H9 (cell line): ENCODE measurements at regions not wholly inside any gene's neighbourhood (a gene's known extent, or its start where the extent isn't known, plus 50 kb on each side); places are given as distances from the start of the nearest gene placed in this dataset.

Source experiments
- DNase-seq: peaks from one replicate; pipeline ENCODE4 v3.0.0-alpha.2; 2017
- H2AFZ ChIP-seq: one replicate; pipeline ENCODE4 v1.6.1; 2013; ENCODE audit warnings: mild to moderate bottlenecking, low read length, control low read depth, moderate library complexity
- H2AK5ac ChIP-seq: 2 replicates; pipeline ENCODE4 v1.6.1; 2013; ENCODE audit warnings: low read length, control low read depth, mixed read lengths; ENCODE audit not compliant: insufficient read length
- H2BK120ac ChIP-seq: one replicate; pipeline ENCODE4 v1.6.1; 2013; ENCODE audit warnings: low read depth, mild to moderate bottlenecking, low read length, control low read depth, inconsistent platforms; ENCODE audit not compliant: poor library complexity, severe bottlenecking
- H2BK12ac ChIP-seq: 2 replicates; pipeline ENCODE4 v1.6.1; 2013; ENCODE audit warnings: low read length, control low read depth, mixed read lengths, low read depth; ENCODE audit not compliant: insufficient read length
- H2BK15ac ChIP-seq: 2 replicates; pipeline ENCODE4 v1.6.1; 2013; ENCODE audit warnings: low read depth, low read length, control low read depth
- H2BK20ac ChIP-seq: one replicate; pipeline ENCODE4 v1.6.1; 2013; ENCODE audit warnings: low read depth, mild to moderate bottlenecking, low read length, control low read depth, inconsistent platforms; ENCODE audit not compliant: poor library complexity, severe bottlenecking
- H2BK5ac ChIP-seq: 2 replicates; pipeline ENCODE4 v1.6.1; 2013; ENCODE audit warnings: low read length, control low read depth, mixed read lengths; ENCODE audit not compliant: insufficient read length
- H3K14ac ChIP-seq: 2 replicates; pipeline ENCODE4 v1.6.1; 2013; ENCODE audit warnings: low read length, control low read depth; ENCODE audit not compliant: insufficient read depth
- H3K18ac ChIP-seq: 2 replicates; pipeline ENCODE4 v1.6.1; 2013; ENCODE audit warnings: low read depth, mild to moderate bottlenecking, mixed read lengths, low read length, control low read depth; ENCODE audit not compliant: insufficient read length
- H3K23ac ChIP-seq: 2 replicates; pipeline ENCODE4 v1.6.1; 2013; ENCODE audit warnings: low read length, control low read depth, mixed read lengths, low read depth; ENCODE audit not compliant: insufficient read length
- H3K23me2 ChIP-seq: 2 replicates; pipeline ENCODE4 v1.6.1; 2013; ENCODE audit warnings: low read depth, mild to moderate bottlenecking, mixed read lengths, low read length, control low read depth; ENCODE audit not compliant: insufficient read length, poor library complexity, severe bottlenecking
- H3K27ac ChIP-seq: 2 replicates; pipeline ENCODE4 v1.5.1; 2013; ENCODE audit warnings: low read length, control low read depth, mixed read lengths, low read depth; ENCODE audit not compliant: insufficient read length
- H3K27me3 ChIP-seq: 2 replicates; pipeline ENCODE4 v1.6.1; 2013; ENCODE audit warnings: low read length, control low read depth, inconsistent platforms; ENCODE audit not compliant: insufficient read depth
- H3K4ac ChIP-seq: 2 replicates; pipeline ENCODE4 v1.6.1; 2013; ENCODE audit warnings: low read depth, mild to moderate bottlenecking, control low read depth, inconsistent platforms, low read length, moderate library complexity
- H3K4me1 ChIP-seq: 2 replicates; pipeline ENCODE4 v1.6.1; 2013; ENCODE audit warnings: low read length, control low read depth, inconsistent platforms; ENCODE audit not compliant: insufficient read depth
- H3K4me2 ChIP-seq: 2 replicates; pipeline ENCODE4 v1.6.1; 2013; ENCODE audit warnings: low read length, control low read depth, mixed read lengths; ENCODE audit not compliant: insufficient read length, insufficient read depth
- H3K56ac ChIP-seq: 2 replicates; pipeline ENCODE4 v1.6.1; 2013; ENCODE audit warnings: low read depth, mild to moderate bottlenecking, mixed read lengths, low read length, control low read depth; ENCODE audit not compliant: insufficient read length
- H3K79me1 ChIP-seq: 2 replicates; pipeline ENCODE4 v1.6.1; 2013; ENCODE audit warnings: low read depth, mild to moderate bottlenecking, moderate library complexity, low read length, control low read depth, inconsistent platforms; ENCODE audit not compliant: insufficient read depth, poor library complexity, severe bottlenecking
- H3K79me2 ChIP-seq: 2 replicates; pipeline ENCODE4 v1.6.1; 2013; ENCODE audit warnings: low read length, control low read depth, inconsistent platforms; ENCODE audit not compliant: insufficient read depth
- H3K9ac ChIP-seq: 2 replicates; pipeline ENCODE4 v1.6.1; 2013; ENCODE audit warnings: low read length, control low read depth, mixed read lengths; ENCODE audit not compliant: insufficient read length; ENCODE audit errors: extremely low read depth
- H3K9me3 ChIP-seq: one replicate; pipeline ENCODE4 v1.6.1; 2013; ENCODE audit warnings: low read depth, low read length, inconsistent platforms; ENCODE audit not compliant: control insufficient read depth
- H3T11ph ChIP-seq: one replicate; pipeline ENCODE4 v1.6.1; 2013; ENCODE audit warnings: mild to moderate bottlenecking, low read length, control low read depth, inconsistent platforms
- H4K20me1 ChIP-seq: one replicate; pipeline ENCODE4 v1.6.1; 2013; ENCODE audit not compliant: control insufficient read depth, insufficient read length, insufficient read depth
- H4K5ac ChIP-seq: 2 replicates; pipeline ENCODE4 v1.6.1; 2013; ENCODE audit warnings: low read depth, mild to moderate bottlenecking, mixed read lengths, low read length, control low read depth; ENCODE audit not compliant: insufficient read length
- H4K8ac ChIP-seq: replicated peaks from 2 replicates; pipeline ENCODE4 v1.6.1; 2013; ENCODE audit warnings: low read length, control low read depth, mixed read lengths, low read depth; ENCODE audit not compliant: insufficient read length
- H4K91ac ChIP-seq: 2 replicates; pipeline ENCODE4 v1.6.1; 2013; ENCODE audit warnings: low read depth, mild to moderate bottlenecking, moderate library complexity, mixed read lengths, low read length, control low read depth; ENCODE audit not compliant: insufficient read length
- H3K27ac Mint-ChIP-seq, 3 experiments: 2 replicates in 2 of 3; 3 replicates in 1 of 3; pipeline ENCODE4 v1.8.0; 2020 to 2021; ENCODE audit warnings: mixed read lengths in 3 of 3, mild to moderate bottlenecking in 1 of 3, moderate library complexity in 1 of 3
- H3K27me3 Mint-ChIP-seq: 2 replicates; pipeline ENCODE4 v1.8.0; 2021; ENCODE audit warnings: low read depth, mild to moderate bottlenecking, moderate library complexity, mixed read lengths
- H3K36me3 Mint-ChIP-seq, 3 experiments: 2 replicates in 2 of 3; 3 replicates in 1 of 3; pipeline ENCODE4 v1.8.0; 2020 to 2021; ENCODE audit warnings: low read depth in 3 of 3, mixed read lengths in 3 of 3; ENCODE audit not compliant: insufficient read depth in 1 of 3
- H3K4me1 Mint-ChIP-seq, 2 experiments: 2 replicates each; pipeline ENCODE4 v1.8.0; 2020; ENCODE audit warnings: mixed read lengths in 2 of 2
- H3K4me3 Mint-ChIP-seq, 2 experiments: 2 replicates in 1 of 2; 3 replicates in 1 of 2; pipeline ENCODE4 v1.8.0; 2020 to 2021; ENCODE audit warnings: mild to moderate bottlenecking in 2 of 2, mixed read lengths in 2 of 2, moderate library complexity in 1 of 2
- H3K9me3 Mint-ChIP-seq, 2 experiments: 2 replicates in 1 of 2; 3 replicates in 1 of 2; pipeline ENCODE4 v1.8.0; 2020; ENCODE audit warnings: mild to moderate bottlenecking in 2 of 2, mixed read lengths in 2 of 2, moderate library complexity in 1 of 2
- CTCF ChIP-seq: fragments of 200-600 bp; sonication (generic); conservative IDR thresholded peaks from 3 replicates; pipeline ENCODE4 v1.8.0; 2021; ENCODE audit warnings: antibody characterized with exemption, mild to moderate bottlenecking
- WGBS: extraction: QIAGEN DNeasy Blood & Tissue Kit; methylation state at CpG from one replicate; pipeline ENCODE4 v1.1.7; 2013; ENCODE audit warnings: missing lambda C conversion rate, low lambda C conversion rate, mixed read lengths; ENCODE audit not compliant: insufficient read length; ENCODE audit errors: extremely low coverage; 5-methylcytosine and 5-hydroxymethylcytosine counted together

GRCh38 chr3:154729741-154730140 is 299.8 kb upstream of the GPR149 start:
- TF ChIP-seq CTCF = no peak
- Histone ChIP-seq H3K23ac (no peak overlapping the region), H4K20me1 (no peaks in the 10 kb centered on the region), H3K9me3 (no peaks in the 10 kb centered on the region), H4K8ac (no peak overlapping the region), H2BK12ac (no peak overlapping the region), H3K27me3 (no peaks in the 10 kb centered on the region), H3K23me2 (no peaks in the 10 kb centered on the region), H4K91ac (no peak overlapping the region), H2BK120ac (no peak overlapping the region), H3K4me1 (no peaks in the 10 kb centered on the region), H3K27ac (no peak overlapping the region), H3K4ac (no peak overlapping the region), H3K14ac (no peak overlapping the region), H3K18ac (no peak overlapping the region), H3K79me2 (no peaks in the 10 kb centered on the region), H3K9ac (no peak overlapping the region), H3K56ac (no peak overlapping the region), H2AK5ac (no peak overlapping the region), H3T11ph (no peak overlapping the region), H4K5ac (no peak overlapping the region), H3K4me2 (no peak overlapping the region), H2BK5ac (no peak overlapping the region), H3K79me1 (no peaks in the 10 kb centered on the region), H2BK20ac (no peak overlapping the region), H2AFZ (no peak overlapping the region), H2BK15ac (no peak overlapping the region)
- no peaks in the 10 kb centered on the region for H3K9me3 Mint-ChIP-seq
- H3K4me3 Mint-ChIP-seq = no peak overlapping the region
- H3K4me1 Mint-ChIP-seq = no peaks in the 10 kb centered on the region
- H3K27ac Mint-ChIP-seq = no peak overlapping the region
- H3K36me3 Mint-ChIP-seq = no peaks in the 10 kb centered on the region
- DNase-seq = no peak
- no peaks in the 10 kb centered on the region for H3K27me3 Mint-ChIP-seq
- no CpG with 5 or more reads among the region's 2 CpGs for WGBS
